ENCODE measurements at regions not wholly inside any gene's neighbourhood (a gene's known extent, or its start where the extent isn't known, plus 50 kb on each side); places are given as distances from the start of the nearest gene placed in this dataset.
A peak's percentile ranks its signal among the peaks of the same experiment; 100 is the strongest.

- no peaks in the 10 kb centered on the region for H3K36me3 Mint-ChIP-seq
- ATAC-seq, result no peak
- peaks cover 7% of the 10 kb centered on the region; the same call in 1 of the 2 replicates for H3K4me1 Mint-ChIP-seq
- TF ChIP-seq SMAD3 (CRISPR knock-in tag; IDR thresholded peaks at IDR 0.05; ENCODE audit: borderline replicate concordance) (no peak), SOX15 (CRISPR knock-in tag; IDR thresholded peaks at IDR 0.05) (no peak), NR1H2 (CRISPR knock-in tag; IDR thresholded peaks at IDR 0.05) (no peak), ZSCAN18 (CRISPR knock-in tag; IDR thresholded peaks at IDR 0.05) (no peak), ZNF512 (CRISPR knock-in tag; IDR thresholded peaks at IDR 0.05; ENCODE audit: borderline replicate concordance) (no peak)
- TF ChIP-seq, protein P1, sequence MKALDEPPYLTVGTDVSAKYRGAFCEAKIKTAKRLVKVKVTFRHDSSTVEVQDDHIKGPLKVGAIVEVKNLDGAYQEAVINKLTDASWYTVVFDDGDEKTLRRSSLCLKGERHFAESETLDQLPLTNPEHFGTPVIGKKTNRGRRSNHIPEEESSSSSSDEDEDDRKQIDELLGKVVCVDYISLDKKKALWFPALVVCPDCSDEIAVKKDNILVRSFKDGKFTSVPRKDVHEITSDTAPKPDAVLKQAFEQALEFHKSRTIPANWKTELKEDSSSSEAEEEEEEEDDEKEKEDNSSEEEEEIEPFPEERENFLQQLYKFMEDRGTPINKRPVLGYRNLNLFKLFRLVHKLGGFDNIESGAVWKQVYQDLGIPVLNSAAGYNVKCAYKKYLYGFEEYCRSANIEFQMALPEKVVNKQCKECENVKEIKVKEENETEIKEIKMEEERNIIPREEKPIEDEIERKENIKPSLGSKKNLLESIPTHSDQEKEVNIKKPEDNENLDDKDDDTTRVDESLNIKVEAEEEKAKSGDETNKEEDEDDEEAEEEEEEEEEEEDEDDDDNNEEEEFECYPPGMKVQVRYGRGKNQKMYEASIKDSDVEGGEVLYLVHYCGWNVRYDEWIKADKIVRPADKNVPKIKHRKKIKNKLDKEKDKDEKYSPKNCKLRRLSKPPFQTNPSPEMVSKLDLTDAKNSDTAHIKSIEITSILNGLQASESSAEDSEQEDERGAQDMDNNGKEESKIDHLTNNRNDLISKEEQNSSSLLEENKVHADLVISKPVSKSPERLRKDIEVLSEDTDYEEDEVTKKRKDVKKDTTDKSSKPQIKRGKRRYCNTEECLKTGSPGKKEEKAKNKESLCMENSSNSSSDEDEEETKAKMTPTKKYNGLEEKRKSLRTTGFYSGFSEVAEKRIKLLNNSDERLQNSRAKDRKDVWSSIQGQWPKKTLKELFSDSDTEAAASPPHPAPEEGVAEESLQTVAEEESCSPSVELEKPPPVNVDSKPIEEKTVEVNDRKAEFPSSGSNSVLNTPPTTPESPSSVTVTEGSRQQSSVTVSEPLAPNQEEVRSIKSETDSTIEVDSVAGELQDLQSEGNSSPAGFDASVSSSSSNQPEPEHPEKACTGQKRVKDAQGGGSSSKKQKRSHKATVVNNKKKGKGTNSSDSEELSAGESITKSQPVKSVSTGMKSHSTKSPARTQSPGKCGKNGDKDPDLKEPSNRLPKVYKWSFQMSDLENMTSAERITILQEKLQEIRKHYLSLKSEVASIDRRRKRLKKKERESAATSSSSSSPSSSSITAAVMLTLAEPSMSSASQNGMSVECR (CRISPR knock-in tag; IDR thresholded peaks at IDR 0.05; ENCODE audit: borderline replicate concordance), result no peak
- ChIA-PET POLR2A (no interaction called here), CTCF (interaction anchor here (0.5 to 0.6 kb wide), 2 partner anchors 110 to 396 kb away, joined by 3 to 4 read pairs; no protein-coding TSS in a partner anchor)
- H3K27ac Mint-ChIP-seq, result no peak overlapping the region
- no peaks in the 10 kb centered on the region for H3K27me3 Mint-ChIP-seq (ENCODE audit: low read depth)
- H3K9me3 Mint-ChIP-seq, result no peaks in the 10 kb centered on the region
- no peak overlapping the region for H3K4me3 Mint-ChIP-seq
- DNase-seq (ENCODE audit: low spot score), result no peak
Measured at GRCh38 chr18:7466190-7466589, 100.9 kb upstream of the PTPRM start.

DNA sequence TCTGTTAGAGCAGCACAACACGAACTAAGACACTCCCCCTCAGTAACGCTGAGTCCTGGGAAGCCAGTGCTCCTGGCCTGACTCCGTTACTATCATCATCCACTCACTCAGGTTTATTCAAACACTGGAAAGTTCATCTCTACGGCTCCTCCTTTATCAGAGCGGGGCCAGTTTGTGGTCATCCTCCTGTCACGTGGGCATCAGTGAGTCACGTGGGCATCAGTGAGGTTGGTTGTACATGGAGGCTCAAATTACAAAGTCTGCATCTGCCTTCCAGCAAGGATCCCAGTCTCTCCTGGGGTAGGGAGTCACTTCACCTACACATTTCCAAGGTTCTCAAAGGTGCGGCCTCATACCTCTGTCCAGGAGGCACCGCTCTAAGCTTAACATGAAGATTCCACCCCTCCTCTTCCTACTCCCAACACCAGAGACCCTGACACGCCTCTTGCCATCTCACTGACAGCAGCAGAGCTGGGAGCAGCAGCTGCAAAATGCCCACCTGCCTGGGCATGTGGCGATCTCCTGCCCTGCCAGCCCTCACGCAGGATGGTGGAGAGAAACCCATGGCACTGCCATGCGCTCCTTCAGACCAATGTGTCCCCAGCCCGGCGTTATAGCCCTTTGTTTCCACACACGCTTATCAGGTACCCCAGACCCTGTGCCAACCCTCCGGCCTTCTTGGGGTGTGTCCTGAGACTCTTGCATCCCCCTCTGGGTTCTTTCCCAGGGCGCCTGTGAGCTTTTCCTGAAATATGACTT is 99.2 kb upstream of the PTPRM start:
- H3K4me1 Mint-ChIP-seq, result peaks cover 7% of the 10 kb centered on the region; the same call in 1 of the 2 replicates
- TF ChIP-seq USF1 (CRISPR knock-in tag; IDR thresholded peaks at IDR 0.05) (peak; percentile 82), ZSCAN18 (CRISPR knock-in tag; IDR thresholded peaks at IDR 0.05) (no peak), ERG (CRISPR knock-in tag; IDR thresholded peaks at IDR 0.05) (no peak)
- TF ChIP-seq, protein P2, sequence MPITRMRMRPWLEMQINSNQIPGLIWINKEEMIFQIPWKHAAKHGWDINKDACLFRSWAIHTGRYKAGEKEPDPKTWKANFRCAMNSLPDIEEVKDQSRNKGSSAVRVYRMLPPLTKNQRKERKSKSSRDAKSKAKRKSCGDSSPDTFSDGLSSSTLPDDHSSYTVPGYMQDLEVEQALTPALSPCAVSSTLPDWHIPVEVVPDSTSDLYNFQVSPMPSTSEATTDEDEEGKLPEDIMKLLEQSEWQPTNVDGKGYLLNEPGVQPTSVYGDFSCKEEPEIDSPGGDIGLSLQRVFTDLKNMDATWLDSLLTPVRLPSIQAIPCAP (CRISPR knock-in tag; IDR thresholded peaks at IDR 0.05), result no peak
- TF ChIP-seq, protein P3, sequence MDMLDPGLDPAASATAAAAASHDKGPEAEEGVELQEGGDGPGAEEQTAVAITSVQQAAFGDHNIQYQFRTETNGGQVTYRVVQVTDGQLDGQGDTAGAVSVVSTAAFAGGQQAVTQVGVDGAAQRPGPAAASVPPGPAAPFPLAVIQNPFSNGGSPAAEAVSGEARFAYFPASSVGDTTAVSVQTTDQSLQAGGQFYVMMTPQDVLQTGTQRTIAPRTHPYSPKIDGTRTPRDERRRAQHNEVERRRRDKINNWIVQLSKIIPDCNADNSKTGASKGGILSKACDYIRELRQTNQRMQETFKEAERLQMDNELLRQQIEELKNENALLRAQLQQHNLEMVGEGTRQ (CRISPR knock-in tag; IDR thresholded peaks at IDR 0.05), result peak; percentile 84
- no peaks in the 10 kb centered on the region for H3K9me3 Mint-ChIP-seq
- H3K4me3 Mint-ChIP-seq, result no peak overlapping the region
- DNase-seq (ENCODE audit: low spot score) (no peak), ATAC-seq (no peak)
- H3K27me3 Mint-ChIP-seq (ENCODE audit: low read depth), result no peaks in the 10 kb centered on the region
- no peaks in the 10 kb centered on the region for H3K36me3 Mint-ChIP-seq
- no peak overlapping the region for H3K27ac Mint-ChIP-seq
- CTCF ChIA-PET, result no interaction called here
- POLR2A ChIA-PET, result interaction anchor here (0.6 kb wide), 1 partner anchor 718 kb away, joined by 3 read pairs; no protein-coding TSS in a partner anchor
